GM10248 (cell line): ENCODE measurements at regions not wholly inside any gene's neighbourhood (a gene's known extent, or its start where the extent isn't known, plus 50 kb on each side); places are given as distances from the start of the nearest gene placed in this dataset.
"Not testable (repeated sequence)": the region's sequence is repeated elsewhere in the genome, so short reads cannot be mapped to it uniquely, and the experiment has no call there.

ENCODE experiments used
- CTCF ChIA-PET: fragments of 300-600 bp; sonication (Branson Sonifier 250); formaldehyde crosslinking; extraction: SDS; loops from one replicate; lab custom pipeline; 2021; ENCODE audit warnings: antibody characterized with exemption; lab: Yijun Ruan, JAX
- POLR2A ChIA-PET: fragments of 350-650 bp; sonication (Branson Sonifier 250); formaldehyde crosslinking; extraction: SDS; loops from one replicate; lab custom pipeline; 2020; ENCODE audit warnings: antibody characterized with exemption; lab: Yijun Ruan, JAX
- DNase-seq: peaks from one replicate; pipeline ENCODE4 v3.0.0; 2012; ENCODE audit errors: extremely low spot score

DNA sequence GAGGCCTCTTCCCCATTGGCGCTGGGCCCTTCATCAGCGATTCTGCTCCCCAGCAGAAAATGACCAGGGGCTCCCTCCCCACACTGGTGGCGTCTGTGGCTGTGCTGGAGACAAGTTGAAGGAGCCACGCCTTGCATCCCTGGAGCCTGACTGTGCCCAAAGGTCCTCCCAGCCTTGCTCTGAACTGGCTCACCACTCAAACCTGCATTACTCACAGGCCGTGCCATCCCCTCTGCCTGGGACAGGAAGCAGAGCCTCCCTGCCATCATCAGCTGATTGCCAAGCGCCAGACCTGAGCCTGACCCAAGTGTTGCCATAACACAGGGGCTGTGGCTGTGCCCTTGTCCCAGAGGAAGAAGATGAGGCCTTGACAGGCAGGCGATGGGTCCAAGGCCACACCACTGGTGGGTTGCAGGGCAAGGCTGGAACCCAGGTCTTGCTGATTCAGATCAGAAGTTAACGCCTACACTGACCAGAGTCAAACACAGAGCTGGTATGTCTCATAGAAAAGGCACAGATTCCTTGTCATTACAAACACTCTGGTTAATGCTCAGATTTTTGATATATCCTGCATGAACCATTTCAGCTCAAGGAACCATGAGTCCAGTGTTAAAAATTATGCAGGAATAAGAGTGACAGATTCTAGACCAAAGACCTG lies 151.1 kb downstream of the BCL2L11 start:
- POLR2A ChIA-PET, CTCF ChIA-PET, DNase-seq: not testable (repeated sequence)

DNA sequence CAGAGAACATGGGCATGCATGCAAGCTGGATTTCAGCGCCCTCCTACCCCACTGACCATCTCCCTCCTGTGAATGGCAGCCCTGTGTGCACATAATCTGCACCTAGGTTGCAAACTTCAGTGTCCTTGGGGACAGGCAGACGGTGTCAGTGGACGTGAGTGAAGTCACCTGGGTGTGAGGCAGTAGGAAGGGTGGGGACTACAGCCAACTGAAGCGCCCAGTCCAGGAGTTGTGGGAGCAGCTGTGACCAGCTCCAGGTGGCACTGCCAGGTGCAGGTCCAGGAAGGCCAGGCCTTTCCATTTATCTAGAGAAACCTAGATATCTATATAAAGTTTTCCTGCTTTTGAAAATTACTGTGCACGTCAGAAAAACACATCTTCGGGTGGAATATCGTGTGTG lies 152.3 kb downstream of the BCL2L11 start:
- POLR2A ChIA-PET, DNase-seq, CTCF ChIA-PET: not testable (repeated sequence)

GRCh38 chr2:111275047-111275853 lies 154.5 kb downstream of the BCL2L11 start:
- CTCF ChIA-PET, POLR2A ChIA-PET: not testable (repeated sequence)

GRCh38 chr2:111275854-111276171 lies 155.1 kb downstream of the BCL2L11 start:
- POLR2A ChIA-PET, DNase-seq, CTCF ChIA-PET: not testable (repeated sequence)

More at GRCh38 chr2:111275047-111275853, 154.5 kb downstream of the BCL2L11 start:
- DNase-seq: not testable (repeated sequence)

DNA sequence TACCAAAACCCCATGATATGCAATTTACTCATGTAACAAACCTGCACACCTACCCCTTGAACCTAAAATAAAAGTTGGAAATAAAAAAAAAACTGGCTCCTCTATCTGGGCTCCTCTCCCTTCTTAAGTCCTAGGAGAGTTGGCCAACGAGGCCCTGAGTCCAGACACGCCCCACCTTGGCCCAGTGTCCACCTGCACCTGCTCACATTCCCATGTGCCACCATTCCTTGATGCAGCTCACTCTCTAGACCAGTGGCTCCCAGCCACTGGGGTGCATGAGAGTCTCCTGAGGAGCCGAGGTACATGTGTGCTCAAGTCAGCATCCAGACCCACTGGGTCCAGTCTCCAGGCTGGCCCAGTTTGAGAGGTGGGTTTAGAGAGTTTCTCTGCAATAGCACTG lies 157.4 kb downstream of the BCL2L11 start:
- DNase-seq, CTCF ChIA-PET, POLR2A ChIA-PET: not testable (repeated sequence)

DNA sequence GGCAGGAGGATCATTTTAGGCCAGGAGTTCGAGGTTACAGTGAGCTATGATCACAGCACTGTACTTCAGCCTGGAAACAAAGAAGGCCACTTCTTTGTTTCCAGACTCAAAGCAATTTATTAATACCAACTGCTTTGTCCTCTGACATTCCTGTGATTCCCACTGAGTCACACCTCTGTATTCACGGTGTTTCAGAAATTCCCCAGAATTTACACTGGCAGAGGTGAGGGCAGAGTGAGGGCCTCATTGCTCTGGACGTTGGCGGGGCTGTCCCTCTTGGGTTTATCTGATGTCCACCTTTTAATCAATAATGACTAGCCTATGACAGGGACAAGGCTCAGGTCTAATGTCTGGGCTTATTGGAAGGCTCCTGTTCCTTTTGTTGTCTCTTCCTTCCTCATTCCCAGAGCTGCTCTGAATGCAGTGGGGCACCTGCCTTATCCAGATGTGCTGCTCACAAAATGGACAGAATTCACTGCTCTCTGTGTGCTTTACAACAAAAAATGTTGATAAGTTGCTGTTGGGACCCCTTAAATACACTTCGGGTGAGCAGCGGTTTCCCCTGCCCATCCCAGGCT lies 160.1 kb downstream of the BCL2L11 start:
- DNase-seq, CTCF ChIA-PET, POLR2A ChIA-PET: not testable (repeated sequence)

GRCh38 chr2:111282162-111282561 lies 161.4 kb downstream of the BCL2L11 start:
- DNase-seq, CTCF ChIA-PET, POLR2A ChIA-PET: not testable (repeated sequence)

GRCh38 chr2:111287646-111288568 lies 167.2 kb downstream of the BCL2L11 start:
- DNase-seq, POLR2A ChIA-PET, CTCF ChIA-PET: not testable (repeated sequence)

- POLR2A ChIA-PET, CTCF ChIA-PET: not testable (repeated sequence)
These were observed 169.7 kb downstream of the BCL2L11 start for GRCh38 chr2:111290370-111290769.

DNA sequence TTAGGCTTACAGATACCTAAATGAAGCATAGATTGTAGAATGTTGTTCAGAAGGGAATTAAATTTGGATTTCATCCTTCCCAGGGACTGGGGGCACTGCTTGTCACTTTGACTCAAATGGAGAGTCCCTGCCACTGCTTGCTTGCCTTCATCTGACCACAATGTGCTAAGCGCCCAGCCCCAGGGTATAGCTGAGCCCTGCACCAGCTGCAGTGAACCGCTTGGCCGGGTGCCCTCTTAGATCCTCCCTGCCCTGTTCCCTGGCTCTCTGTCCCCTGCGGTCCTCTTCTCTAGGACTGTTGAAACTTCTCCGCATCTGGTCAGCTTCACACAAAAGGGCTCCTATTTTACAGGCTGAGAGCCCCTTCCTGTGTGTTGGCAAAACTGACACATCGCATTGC lies 170.9 kb downstream of the BCL2L11 start:
- POLR2A ChIA-PET, DNase-seq, CTCF ChIA-PET: not testable (repeated sequence)

More at GRCh38 chr2:111290370-111290769, 169.7 kb downstream of the BCL2L11 start:
- DNase-seq: not testable (repeated sequence)

DNA sequence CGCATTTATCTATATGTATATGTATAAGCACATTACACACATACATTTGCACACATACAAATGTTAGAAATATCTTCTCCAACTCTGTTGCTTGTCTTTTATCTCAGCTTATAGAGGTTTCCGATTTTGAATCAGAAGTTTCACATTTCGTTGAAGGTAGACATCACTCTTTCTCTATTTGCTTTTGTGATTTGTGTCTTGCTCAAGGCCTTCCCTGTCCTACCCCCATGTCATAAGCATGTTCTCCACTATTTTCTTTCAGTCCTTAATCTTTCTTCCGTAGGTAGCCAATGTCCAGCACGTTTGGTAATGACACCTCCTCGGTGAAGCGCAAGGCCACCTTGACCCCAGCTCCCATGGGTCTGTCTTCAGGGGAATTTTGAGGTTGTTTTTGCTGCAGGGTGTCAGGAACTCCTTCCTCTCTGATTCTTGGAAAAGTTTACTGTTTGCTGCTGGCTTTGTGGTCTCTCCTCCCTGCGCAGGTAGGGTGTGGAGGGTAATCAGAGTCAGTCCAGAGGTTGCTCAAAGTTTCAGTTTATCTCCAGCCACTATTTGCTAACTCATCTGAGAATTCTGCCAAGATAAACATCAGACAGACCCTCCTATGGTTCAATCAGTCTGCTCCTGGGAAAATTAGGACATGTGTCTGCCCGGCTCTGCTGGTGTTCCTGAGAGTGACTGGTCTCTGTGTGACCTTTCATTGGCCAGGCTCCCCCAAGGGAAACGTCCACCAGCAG lies 171.7 kb downstream of the BCL2L11 start:
- CTCF ChIA-PET, POLR2A ChIA-PET, DNase-seq: not testable (repeated sequence)

DNA sequence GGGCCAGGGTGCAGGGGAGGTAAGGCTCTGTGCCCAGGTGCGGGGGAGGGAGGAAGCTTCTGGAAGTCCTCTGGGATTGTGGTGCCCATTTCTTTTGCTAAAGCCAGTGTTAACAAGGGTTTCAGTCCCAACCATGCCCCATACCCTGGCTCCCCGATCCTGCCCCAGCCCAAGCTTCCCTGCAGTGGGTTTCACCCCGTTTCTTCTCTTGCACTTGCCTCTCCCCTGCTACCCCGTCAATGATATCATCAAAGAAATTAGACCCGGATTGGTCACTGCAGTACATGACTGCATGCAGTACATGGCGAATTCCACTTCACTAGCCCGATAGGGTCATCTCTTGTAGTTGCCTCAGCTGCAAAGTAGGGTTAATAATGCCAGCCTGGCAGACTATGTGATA lies 174.0 kb downstream of the BCL2L11 start:
- POLR2A ChIA-PET, CTCF ChIA-PET, DNase-seq: not testable (repeated sequence)

- DNase-seq, POLR2A ChIA-PET, CTCF ChIA-PET: not testable (repeated sequence)
These were observed 175.5 kb downstream of the BCL2L11 start for GRCh38 chr2:111296122-111296804.

DNA sequence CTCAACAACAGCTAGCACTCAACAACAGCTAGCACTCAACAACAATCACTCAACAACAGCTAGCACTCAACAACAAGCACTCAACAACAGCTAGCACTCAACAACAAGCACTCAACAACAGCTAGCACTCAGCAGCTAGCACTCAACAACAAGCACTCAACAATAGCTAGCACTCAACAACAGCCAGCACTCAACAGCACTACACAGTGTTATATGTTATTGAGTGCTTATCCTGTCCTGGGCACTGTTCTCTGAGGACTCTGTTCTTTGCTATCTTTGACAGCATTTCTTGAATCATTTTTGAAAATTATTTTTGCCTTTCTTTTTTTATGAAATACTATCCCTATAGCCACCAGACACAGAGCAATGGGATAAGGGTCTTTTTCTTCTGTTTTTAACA lies 176.4 kb downstream of the BCL2L11 start:
- CTCF ChIA-PET, DNase-seq, POLR2A ChIA-PET: not testable (repeated sequence)

GRCh38 chr2:111298927-111299326 lies 178.2 kb downstream of the BCL2L11 start:
- DNase-seq, POLR2A ChIA-PET: not testable (repeated sequence)

GRCh38 chr2:111299635-111300034 lies 178.9 kb downstream of the BCL2L11 start:
- POLR2A ChIA-PET, CTCF ChIA-PET, DNase-seq: not testable (repeated sequence)

More at GRCh38 chr2:111298927-111299326, 178.2 kb downstream of the BCL2L11 start:
- CTCF ChIA-PET: not testable (repeated sequence)

- CTCF ChIA-PET: not testable (repeated sequence)
These were observed 181.0 kb downstream of the BCL2L11 start for GRCh38 chr2:111301677-111302076.

More at GRCh38 chr2:111301677-111302076, 181.0 kb downstream of the BCL2L11 start:
- POLR2A ChIA-PET, DNase-seq: not testable (repeated sequence)
